Osteocyte (in vitro differentiated cells): ENCODE measurements at regions not wholly inside any gene's neighbourhood (a gene's known extent, or its start where the extent isn't known, plus 50 kb on each side); places are given as distances from the start of the nearest gene placed in this dataset.

Source experiments
- DNase-seq: peaks from one replicate; pipeline ENCODE4 v3.0.0; 2021; ENCODE audit warnings: mixed read lengths; ENCODE audit not compliant: unreplicated experiment; ENCODE audit errors: extremely low spot score
- H3K27ac Mint-ChIP-seq: one replicate; pipeline ENCODE4 v1.8.0; 2021; ENCODE audit warnings: mild to moderate bottlenecking, mixed read lengths; ENCODE audit not compliant: unreplicated experiment
- H3K27me3 Mint-ChIP-seq: one replicate; pipeline ENCODE4 v1.8.0; 2021; ENCODE audit warnings: mixed read lengths; ENCODE audit not compliant: unreplicated experiment
- H3K36me3 Mint-ChIP-seq: one replicate; pipeline ENCODE4 v1.8.0; 2021; ENCODE audit warnings: mixed read lengths; ENCODE audit not compliant: unreplicated experiment
- H3K4me1 Mint-ChIP-seq: one replicate; pipeline ENCODE4 v1.8.0; 2021; ENCODE audit warnings: mixed read lengths; ENCODE audit not compliant: unreplicated experiment
- H3K4me3 Mint-ChIP-seq: one replicate; pipeline ENCODE4 v1.8.0; 2021; ENCODE audit warnings: mild to moderate bottlenecking, moderate library complexity, mixed read lengths; ENCODE audit not compliant: unreplicated experiment
- H3K9me3 Mint-ChIP-seq: one replicate; pipeline ENCODE4 v1.8.0; 2021; ENCODE audit warnings: mixed read lengths; ENCODE audit not compliant: unreplicated experiment
- CTCF ChIP-seq: fragments of 200-600 bp; sonication (generic); IDR thresholded peaks from 2 replicates; pipeline ENCODE4 v1.5.0; 2021; ENCODE audit warnings: antibody characterized with exemption, mild to moderate bottlenecking, moderate library complexity

DNA sequence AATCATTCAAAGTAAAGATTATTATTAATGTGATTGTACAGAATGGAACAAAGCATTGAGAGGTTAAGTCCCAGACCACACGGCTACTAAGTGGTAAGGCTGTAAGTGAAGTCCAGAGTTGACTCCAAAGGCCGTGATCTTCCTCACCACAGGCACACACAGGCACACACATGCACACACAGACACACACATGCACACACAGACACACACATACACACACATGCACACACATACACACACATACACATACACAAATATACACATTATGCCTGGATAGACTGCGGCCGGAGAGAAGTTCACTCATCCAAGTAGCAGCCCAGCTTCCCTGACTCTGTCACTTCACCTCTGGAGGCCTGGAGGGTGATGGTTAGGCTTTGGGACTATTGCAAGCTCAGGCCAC lies 121.9 kb downstream of the HLX start:
- H3K36me3 Mint-ChIP-seq: no peaks in the 10 kb centered on the region
- H3K4me3 Mint-ChIP-seq: no peak overlapping the region
- no peaks in the 10 kb centered on the region for H3K4me1 Mint-ChIP-seq
- TF ChIP-seq CTCF: no peak
- no peak overlapping the region for H3K27ac Mint-ChIP-seq
- no peak for DNase-seq
- H3K27me3 Mint-ChIP-seq: no peaks in the 10 kb centered on the region
- peaks cover 7% of the 10 kb centered on the region for H3K9me3 Mint-ChIP-seq

DNA sequence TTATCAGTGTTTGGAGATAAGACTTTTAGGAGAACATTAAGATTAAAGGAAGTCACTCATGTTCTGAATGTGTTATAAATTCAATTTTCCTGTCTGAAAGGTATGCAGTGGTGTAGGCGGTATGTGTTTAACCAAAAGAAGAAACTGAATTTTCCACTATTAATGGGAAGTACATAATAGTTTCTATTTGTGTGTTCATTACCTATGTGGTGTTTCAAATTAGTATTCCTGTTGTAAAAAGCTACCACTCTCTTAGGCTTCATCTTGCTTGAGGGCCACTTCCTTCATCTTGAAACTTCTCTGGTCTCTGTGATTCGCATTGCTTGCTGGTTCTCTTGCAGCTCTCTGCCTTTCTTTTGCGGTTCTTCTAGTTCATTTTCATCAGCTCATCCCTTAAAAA lies 123.4 kb downstream of the HLX start:
- no peak overlapping the region for H3K4me3 Mint-ChIP-seq
- TF ChIP-seq CTCF: no peak
- H3K27ac Mint-ChIP-seq: no peak overlapping the region
- no peaks in the 10 kb centered on the region for H3K4me1 Mint-ChIP-seq
- no peaks in the 10 kb centered on the region for H3K27me3 Mint-ChIP-seq
- H3K9me3 Mint-ChIP-seq: no peaks in the 10 kb centered on the region
- H3K36me3 Mint-ChIP-seq: no peaks in the 10 kb centered on the region
- DNase-seq: no peak

DNA sequence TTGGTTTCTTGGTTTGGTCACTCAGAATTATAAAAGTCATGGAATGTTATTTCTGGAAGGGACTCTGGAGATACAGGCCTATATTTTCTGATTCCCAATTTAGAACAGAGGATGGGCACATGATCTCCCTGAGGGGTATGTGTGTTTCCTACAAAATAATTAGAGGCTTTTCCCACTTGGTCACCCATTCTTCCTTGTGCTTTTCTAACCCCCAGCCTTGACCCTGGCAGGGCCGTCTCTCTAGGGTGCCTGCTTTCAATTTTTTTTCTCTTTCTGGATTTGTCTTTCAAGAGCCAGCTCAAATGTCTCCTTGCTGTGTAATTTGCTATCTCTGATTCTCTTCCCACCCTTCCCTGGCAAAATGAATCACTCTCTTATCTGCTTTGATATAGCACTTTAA lies 131.9 kb downstream of the HLX start:
- no peaks in the 10 kb centered on the region for H3K9me3 Mint-ChIP-seq
- TF ChIP-seq CTCF: no peak
- no peaks in the 10 kb centered on the region for H3K36me3 Mint-ChIP-seq
- H3K27ac Mint-ChIP-seq: no peak overlapping the region
- no peaks in the 10 kb centered on the region for H3K4me1 Mint-ChIP-seq
- H3K4me3 Mint-ChIP-seq: no peak overlapping the region
- H3K27me3 Mint-ChIP-seq: peaks cover 18% of the 10 kb centered on the region
- no peak for DNase-seq

GRCh38 chr1:221012120-221012519 lies 132.9 kb downstream of the HLX start:
- DNase-seq: no peak
- H3K4me1 Mint-ChIP-seq: no peaks in the 10 kb centered on the region
- H3K36me3 Mint-ChIP-seq: no peaks in the 10 kb centered on the region
- peaks cover 20% of the 10 kb centered on the region for H3K27me3 Mint-ChIP-seq
- H3K4me3 Mint-ChIP-seq: no peak overlapping the region
- no peak for TF ChIP-seq CTCF
- H3K9me3 Mint-ChIP-seq: no peaks in the 10 kb centered on the region
- H3K27ac Mint-ChIP-seq: no peak overlapping the region

GRCh38 chr1:221013691-221014660 lies 134.7 kb downstream of the HLX start:
- H3K27me3 Mint-ChIP-seq: peaks cover 24% of the 10 kb centered on the region
- no peak for TF ChIP-seq CTCF
- no peaks in the 10 kb centered on the region for H3K4me1 Mint-ChIP-seq
- no peak overlapping the region for H3K27ac Mint-ChIP-seq
- peaks cover 3% of the 10 kb centered on the region for H3K9me3 Mint-ChIP-seq
- no peak for DNase-seq
- no peak overlapping the region for H3K4me3 Mint-ChIP-seq
- H3K36me3 Mint-ChIP-seq: no peaks in the 10 kb centered on the region
